EL (cell line): ENCODE measurements at regions not wholly inside any gene's neighbourhood (a gene's known extent, or its start where the extent isn't known, plus 50 kb on each side); places are given as distances from the start of the nearest gene placed in this dataset.
A peak's percentile ranks its signal among the peaks of the same experiment; 100 is the strongest.
"Not testable (repeated sequence)": the region's sequence is repeated elsewhere in the genome, so short reads cannot be mapped to it uniquely, and the experiment has no call there.

ENCODE experiments used
- DNase-seq: peaks from one replicate; pipeline ENCODE4 v3.0.0-alpha.2; 2016

- DNase-seq: no peak
Measured at GRCh38 chr16:79845734-79846135, 245.2 kb upstream of the MAF start.

- no peak for DNase-seq
Measured at GRCh38 chr16:79845033-79845733, 244.6 kb upstream of the MAF start.

- no peak for DNase-seq
Measured at GRCh38 chr16:79844603-79845002, 244.1 kb upstream of the MAF start.

- no peak for DNase-seq
Measured at GRCh38 chr16:79843631-79844043, 243.1 kb upstream of the MAF start.

- no peak for DNase-seq
Measured at GRCh38 chr16:79843145-79843544, 242.6 kb upstream of the MAF start.

- no peak for DNase-seq
Measured at GRCh38 chr16:79842197-79842596, 241.7 kb upstream of the MAF start.

GRCh38 chr16:79839466-79840341, 239.2 kb upstream of the MAF start:
- no peak for DNase-seq

GRCh38 chr16:79838496-79839259, 238.1 kb upstream of the MAF start:
- no peak for DNase-seq

GRCh38 chr16:79836144-79836543, 235.6 kb upstream of the MAF start:
- no peak for DNase-seq

GRCh38 chr16:79835194-79835593, 234.7 kb upstream of the MAF start:
- no peak for DNase-seq

GRCh38 chr16:79834720-79835119, 234.2 kb upstream of the MAF start:
- DNase-seq: no peak

- not testable (repeated sequence) for DNase-seq
Measured at GRCh38 chr16:79834003-79834402, 233.5 kb upstream of the MAF start.

- DNase-seq: no peak
Measured at GRCh38 chr16:79833559-79833958, 233.0 kb upstream of the MAF start.

- DNase-seq: no peak
Measured at GRCh38 chr16:79826732-79827475, 226.4 kb upstream of the MAF start.

- no peak for DNase-seq
Measured at GRCh38 chr16:79825002-79825401, 224.5 kb upstream of the MAF start.

GRCh38 chr16:79823639-79824038, 223.1 kb upstream of the MAF start:
- DNase-seq: no peak

GRCh38 chr16:79821911-79822310, 221.4 kb upstream of the MAF start:
- DNase-seq: no peak

- DNase-seq: no peak
Measured at GRCh38 chr16:79816081-79816497, 215.6 kb upstream of the MAF start.

- no peak for DNase-seq
Measured at GRCh38 chr16:79815049-79815448, 214.5 kb upstream of the MAF start.

GRCh38 chr16:79814124-79814523, 213.6 kb upstream of the MAF start:
- no peak for DNase-seq

- DNase-seq: no peak
Measured at GRCh38 chr16:79811541-79811940, 211.0 kb upstream of the MAF start.

- peak; percentile 2 for DNase-seq
Measured at GRCh38 chr16:79810449-79811189, 210.1 kb upstream of the MAF start.
